MM.1S (cell line): ENCODE measurements at regions not wholly inside any gene's neighbourhood (a gene's known extent, or its start where the extent isn't known, plus 50 kb on each side); places are given as distances from the start of the nearest gene placed in this dataset.

Experiments
- DNase-seq: peaks from one replicate; pipeline ENCODE4 v3.0.0-alpha.2; 2015
- H2AFZ ChIP-seq: fragments of 300-600 bp; sonication (generic); 2 replicates; pipeline ENCODE4 v1.6.0; 2016; ENCODE audit warnings: antibody characterized with exemption, low read length
- H3F3A ChIP-seq: fragments of 300-600 bp; sonication (generic); 2 replicates; pipeline ENCODE4 v1.6.1; 2016; ENCODE audit warnings: mild to moderate bottlenecking, antibody characterized with exemption, low read length, moderate library complexity, mixed read lengths; ENCODE audit not compliant: insufficient read depth
- H3K27ac ChIP-seq: fragments of 300-600 bp; sonication (generic); 2 replicates; pipeline ENCODE4 v1.5.1; 2016; ENCODE audit warnings: mild to moderate bottlenecking, low read length
- H3K27me3 ChIP-seq: fragments of 300-600 bp; sonication (generic); replicated peaks from 2 replicates; pipeline ENCODE4 v1.6.0; 2016; ENCODE audit warnings: low read length; ENCODE audit not compliant: insufficient read depth
- H3K36me3 ChIP-seq: fragments of 300-600 bp; sonication (generic); replicated peaks from 2 replicates; pipeline ENCODE4 v1.6.1; 2016; ENCODE audit warnings: mild to moderate bottlenecking, low read length, mixed read lengths; ENCODE audit not compliant: insufficient read depth
- H3K4me1 ChIP-seq: fragments of 300-600 bp; sonication (generic); 2 replicates; pipeline ENCODE4 v1.6.1; 2016; ENCODE audit warnings: low read length, mixed read lengths
- H3K4me2 ChIP-seq: fragments of 300-600 bp; sonication (generic); 2 replicates; pipeline ENCODE4 v1.6.0; 2016; ENCODE audit warnings: low read depth, low read length
- H3K4me3 ChIP-seq: fragments of 300-600 bp; sonication (generic); 2 replicates; pipeline ENCODE4 v1.5.1; 2016; ENCODE audit warnings: low read length, mixed read lengths
- H3K79me2 ChIP-seq: fragments of 300-600 bp; sonication (generic); 2 replicates; pipeline ENCODE4 v1.6.1; 2016; ENCODE audit warnings: mixed run types, low read length, mixed read lengths
- H3K9ac ChIP-seq: fragments of 300-600 bp; sonication (generic); 2 replicates; pipeline ENCODE4 v1.6.1; 2016; ENCODE audit warnings: low read length, mixed read lengths
- H3K9me2 ChIP-seq: fragments of 300-600 bp; sonication (generic); replicated peaks from 2 replicates; pipeline ENCODE4 v1.6.1; 2016; ENCODE audit warnings: mild to moderate bottlenecking, low read length, mixed read lengths; ENCODE audit not compliant: insufficient read depth
- H3K9me3 ChIP-seq: fragments of 300-600 bp; sonication (generic); replicated peaks from 2 replicates; pipeline ENCODE4 v1.6.1; 2016; ENCODE audit warnings: mild to moderate bottlenecking, low read length, mixed read lengths; ENCODE audit not compliant: insufficient read depth
- H4K20me1 ChIP-seq: fragments of 300-600 bp; sonication (generic); 2 replicates; pipeline ENCODE4 v1.6.1; 2016; ENCODE audit warnings: mild to moderate bottlenecking, low read length, moderate library complexity, mixed read lengths; ENCODE audit not compliant: insufficient read depth
- EZH2 ChIP-seq: fragments of 300-600 bp; sonication (generic); optimal IDR thresholded peaks from 2 replicates; pipeline ENCODE3; 2017; ENCODE audit warnings: low read depth, mild to moderate bottlenecking, antibody characterized with exemption, low read length, mixed read lengths
- EZH2phosphoT487 ChIP-seq: fragments of 300-600 bp; sonication (generic); IDR thresholded peaks from 2 replicates; pipeline ENCODE4 v1.6.1; 2018; ENCODE audit warnings: antibody characterized with exemption, low read length
- TF ChIP-seq, protein P1 (sequence below): fragments of 300-600 bp; sonication (generic); IDR thresholded peaks from 2 replicates; pipeline ENCODE4 v1.5.1; 2016; ENCODE audit warnings: antibody characterized with exemption, low read length, mixed read lengths

DNA sequence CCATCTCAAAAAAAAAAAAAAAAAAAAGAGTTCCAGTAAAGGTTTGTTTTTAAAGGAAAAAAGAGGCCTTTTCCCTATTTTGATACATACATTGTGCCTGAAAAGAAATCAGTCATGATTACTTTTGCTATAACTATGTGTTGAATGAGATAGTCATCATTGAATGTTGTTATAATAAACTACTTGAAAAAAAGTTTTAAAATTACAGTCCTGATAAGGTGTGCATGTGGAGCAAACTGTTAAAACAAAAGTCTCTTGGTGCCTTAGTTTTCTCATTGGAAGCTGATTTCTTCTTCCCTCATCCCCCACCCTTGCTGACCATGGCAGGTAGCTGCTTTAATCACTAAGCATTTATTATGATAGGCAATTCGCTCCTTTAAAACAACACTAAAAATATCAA, 172.3 kb upstream of the TBCA start:
- Histone ChIP-seq H3K9ac (no peak overlapping the region), H3F3A (no peaks in the 10 kb centered on the region), H3K4me2 (no peak overlapping the region), H3K4me1 (no peaks in the 10 kb centered on the region), H3K27ac (no peak overlapping the region), H3K36me3 (no peaks in the 10 kb centered on the region), H3K4me3 (no peak overlapping the region), H3K9me2 (no peaks in the 10 kb centered on the region), H3K9me3 (no peaks in the 10 kb centered on the region), H4K20me1 (no peaks in the 10 kb centered on the region), H3K27me3 (no peaks in the 10 kb centered on the region), H3K79me2 (no peaks in the 10 kb centered on the region), H2AFZ (no peak overlapping the region)
- no peak for DNase-seq
- TF ChIP-seq EZH2, result no peak
- TF ChIP-seq EZH2phosphoT487, result no peak
- TF ChIP-seq, protein P1, sequence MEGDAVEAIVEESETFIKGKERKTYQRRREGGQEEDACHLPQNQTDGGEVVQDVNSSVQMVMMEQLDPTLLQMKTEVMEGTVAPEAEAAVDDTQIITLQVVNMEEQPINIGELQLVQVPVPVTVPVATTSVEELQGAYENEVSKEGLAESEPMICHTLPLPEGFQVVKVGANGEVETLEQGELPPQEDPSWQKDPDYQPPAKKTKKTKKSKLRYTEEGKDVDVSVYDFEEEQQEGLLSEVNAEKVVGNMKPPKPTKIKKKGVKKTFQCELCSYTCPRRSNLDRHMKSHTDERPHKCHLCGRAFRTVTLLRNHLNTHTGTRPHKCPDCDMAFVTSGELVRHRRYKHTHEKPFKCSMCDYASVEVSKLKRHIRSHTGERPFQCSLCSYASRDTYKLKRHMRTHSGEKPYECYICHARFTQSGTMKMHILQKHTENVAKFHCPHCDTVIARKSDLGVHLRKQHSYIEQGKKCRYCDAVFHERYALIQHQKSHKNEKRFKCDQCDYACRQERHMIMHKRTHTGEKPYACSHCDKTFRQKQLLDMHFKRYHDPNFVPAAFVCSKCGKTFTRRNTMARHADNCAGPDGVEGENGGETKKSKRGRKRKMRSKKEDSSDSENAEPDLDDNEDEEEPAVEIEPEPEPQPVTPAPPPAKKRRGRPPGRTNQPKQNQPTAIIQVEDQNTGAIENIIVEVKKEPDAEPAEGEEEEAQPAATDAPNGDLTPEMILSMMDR, result no peak

DNA sequence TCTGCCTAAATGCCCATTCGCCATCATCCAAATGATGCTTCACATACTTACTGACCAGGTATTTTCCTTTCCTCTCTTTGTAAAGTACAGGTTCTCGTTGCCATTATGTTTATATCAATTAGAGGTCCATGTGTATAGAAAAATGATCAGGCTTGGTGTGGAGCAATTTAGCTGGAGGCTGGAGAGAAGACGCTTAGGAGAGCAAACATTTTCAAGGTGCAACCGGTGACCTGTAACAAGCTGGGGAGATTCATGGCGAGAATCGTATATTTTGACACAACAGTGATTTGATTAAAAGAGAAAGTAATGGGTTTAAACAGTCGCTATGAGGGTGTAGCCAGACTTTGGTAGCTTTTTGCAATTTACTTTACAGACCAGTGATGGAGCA, 170.9 kb upstream of the TBCA start:
- TF ChIP-seq, protein P1, result no peak
- TF ChIP-seq EZH2phosphoT487, result no peak
- TF ChIP-seq EZH2, result no peak
- DNase-seq, result no peak
- no peak overlapping the region for H3K27ac ChIP-seq
- no peaks in the 10 kb centered on the region for H3F3A ChIP-seq
- no peaks in the 10 kb centered on the region for H3K9me2 ChIP-seq
- no peaks in the 10 kb centered on the region for H3K9me3 ChIP-seq
- H3K36me3 ChIP-seq, result no peaks in the 10 kb centered on the region
- no peak overlapping the region for H3K4me2 ChIP-seq
- no peak overlapping the region for H3K9ac ChIP-seq
- no peaks in the 10 kb centered on the region for H3K27me3 ChIP-seq
- H3K4me1 ChIP-seq, result no peaks in the 10 kb centered on the region
- no peak overlapping the region for H3K4me3 ChIP-seq
- no peaks in the 10 kb centered on the region for H4K20me1 ChIP-seq
- no peak overlapping the region for H2AFZ ChIP-seq
- no peaks in the 10 kb centered on the region for H3K79me2 ChIP-seq

DNA sequence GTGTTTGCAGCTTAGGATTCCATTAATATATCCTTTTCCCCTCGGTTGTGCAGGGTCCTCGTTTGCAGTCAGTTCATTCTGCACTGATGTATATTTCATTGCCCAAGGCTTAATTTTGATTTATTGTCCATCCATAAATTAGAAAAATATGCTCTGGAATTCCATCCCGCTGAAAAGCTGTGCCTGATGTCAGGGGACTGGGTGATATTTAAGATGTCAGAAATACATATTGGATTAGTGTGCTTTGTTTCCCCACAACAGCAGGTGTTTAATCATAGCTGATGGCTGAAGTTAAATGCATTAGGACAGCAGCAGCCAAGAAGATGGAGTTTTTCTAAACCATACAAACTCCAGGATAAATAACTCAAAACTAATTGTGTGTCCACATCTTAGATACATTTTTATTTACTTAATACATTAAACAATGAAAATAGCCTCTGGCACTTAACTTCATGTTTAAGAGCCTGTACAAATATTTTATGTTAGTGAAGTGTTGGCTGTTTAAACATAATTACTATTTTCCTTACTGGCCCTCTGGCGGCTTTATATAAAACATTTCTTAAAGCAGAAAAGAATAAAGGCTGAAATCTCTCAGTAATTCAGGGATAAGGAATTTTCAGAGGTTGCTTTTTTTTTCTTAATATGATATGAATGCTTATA, 170.4 kb upstream of the TBCA start:
- H3K4me3 ChIP-seq, result no peak overlapping the region
- H3K27me3 ChIP-seq, result no peaks in the 10 kb centered on the region
- no peak overlapping the region for H3K4me2 ChIP-seq
- H3K9ac ChIP-seq, result no peak overlapping the region
- no peak overlapping the region for H2AFZ ChIP-seq
- H3K27ac ChIP-seq, result no peak overlapping the region
- no peaks in the 10 kb centered on the region for H3F3A ChIP-seq
- H3K36me3 ChIP-seq, result no peaks in the 10 kb centered on the region
- no peaks in the 10 kb centered on the region for H3K79me2 ChIP-seq
- no peak for DNase-seq
- TF ChIP-seq EZH2, result no peak
- TF ChIP-seq, protein P1, result no peak
- no peak for TF ChIP-seq EZH2phosphoT487
- H3K9me3 ChIP-seq, result no peaks in the 10 kb centered on the region
- no peaks in the 10 kb centered on the region for H3K9me2 ChIP-seq
- no peaks in the 10 kb centered on the region for H3K4me1 ChIP-seq
- no peaks in the 10 kb centered on the region for H4K20me1 ChIP-seq
